T-helper 1 cell (primary cell): ENCODE measurements at regions not wholly inside any gene's neighbourhood (a gene's known extent, or its start where the extent isn't known, plus 50 kb on each side); places are given as distances from the start of the nearest gene placed in this dataset.
"Not testable (repeated sequence)": the region's sequence is repeated elsewhere in the genome, so short reads cannot be mapped to it uniquely, and the experiment has no call there.

ENCODE experiments used
- DNase-seq, 5 donors: peaks; one replicate each; pipeline ENCODE4 v3.0.0-alpha.2; 2012 to 2020

GRCh38 chr15:92829875-92830274 is 70.2 kb upstream of the CHD2 start:
- no peak for DNase-seq

GRCh38 chr15:92831336-92831654 is 68.8 kb upstream of the CHD2 start:
- DNase-seq = no peak

- DNase-seq = peak; percentile 67 to 96 (median 83)
These were observed 68.3 kb upstream of the CHD2 start for GRCh38 chr15:92831655-92832328.

- DNase-seq = peak in 1 of 5 donors; percentile 54
These were observed 67.1 kb upstream of the CHD2 start for GRCh38 chr15:92833106-92833433.

GRCh38 chr15:92833493-92834271 is 66.4 kb upstream of the CHD2 start:
- no peak for DNase-seq

GRCh38 chr15:92839696-92840095 is 60.4 kb upstream of the CHD2 start:
- peak in 1 of 5 donors; percentile 65 for DNase-seq

GRCh38 chr15:92840149-92840548 is 60.0 kb upstream of the CHD2 start:
- DNase-seq = no peak

GRCh38 chr15:92843326-92843725 is 56.8 kb upstream of the CHD2 start:
- DNase-seq = no peak

- DNase-seq = no peak
These were observed 56.3 kb upstream of the CHD2 start for GRCh38 chr15:92843814-92844213.

- peak in 1 of 5 donors; percentile 64 for DNase-seq
These were observed 55.0 kb upstream of the CHD2 start for GRCh38 chr15:92845126-92845508.

GRCh38 chr15:92846741-92847140 is 53.4 kb upstream of the CHD2 start:
- DNase-seq = no peak

GRCh38 chr15:92847841-92848240 is 52.3 kb upstream of the CHD2 start:
- no peak for DNase-seq

- DNase-seq = no peak
These were observed 51.7 kb upstream of the CHD2 start for GRCh38 chr15:92848464-92848851.

- peak in 3 of 5 donors; percentile 26 to 76 (median 34) for DNase-seq
These were observed 51.1 kb upstream of the CHD2 start for GRCh38 chr15:92848852-92849598.

GRCh38 chr15:92850218-92850617 is 49.9 kb upstream of the CHD2 start:
- not testable (repeated sequence) for DNase-seq
